Activated naive CD8-positive, alpha-beta T cell treated with anti-CD3 and anti-CD28 coated beads, Interleukin-2, amount 10 ng/mL, durations not matched to agents 7 days and 5 days (primary cell): ENCODE measurements at regions not wholly inside any gene's neighbourhood (a gene's known extent, or its start where the extent isn't known, plus 50 kb on each side); places are given as distances from the start of the nearest gene placed in this dataset.

Experiments used
- ATAC-seq: fragments of 150-1000 bp; cut with Tn5 transposase; one replicate; pipeline ENCODE4 v1.10.0; 2021; ENCODE audit warnings: low read depth, moderate library complexity
- POLR2A ChIA-PET: fragments of 350-600 bp; sonication (Branson Sonifier 250); formaldehyde crosslinking; loops from one replicate; lab custom pipeline; 2021; ENCODE audit warnings: antibody characterized with exemption; lab: Charles Lee
- DNase-seq: peaks from one replicate; pipeline ENCODE4 v3.0.0; 2021
- H3K27ac Mint-ChIP-seq: one replicate; pipeline ENCODE4 v1.8.0; 2022; ENCODE audit warnings: mild to moderate bottlenecking, mixed read lengths
- H3K27me3 Mint-ChIP-seq: one replicate; pipeline ENCODE4 v1.8.0; 2022; ENCODE audit warnings: mild to moderate bottlenecking, moderate library complexity, mixed read lengths
- H3K36me3 Mint-ChIP-seq: one replicate; pipeline ENCODE4 v1.8.0; 2021; ENCODE audit warnings: mild to moderate bottlenecking, mixed read lengths
- H3K4me1 Mint-ChIP-seq: one replicate; pipeline ENCODE4 v1.8.0; 2021; ENCODE audit warnings: mixed read lengths
- H3K4me3 Mint-ChIP-seq: one replicate; pipeline ENCODE4 v1.8.0; 2022; ENCODE audit warnings: mild to moderate bottlenecking, moderate library complexity, mixed read lengths
- H3K9me3 Mint-ChIP-seq: one replicate; pipeline ENCODE4 v1.8.0; 2021; ENCODE audit warnings: mixed read lengths

DNA sequence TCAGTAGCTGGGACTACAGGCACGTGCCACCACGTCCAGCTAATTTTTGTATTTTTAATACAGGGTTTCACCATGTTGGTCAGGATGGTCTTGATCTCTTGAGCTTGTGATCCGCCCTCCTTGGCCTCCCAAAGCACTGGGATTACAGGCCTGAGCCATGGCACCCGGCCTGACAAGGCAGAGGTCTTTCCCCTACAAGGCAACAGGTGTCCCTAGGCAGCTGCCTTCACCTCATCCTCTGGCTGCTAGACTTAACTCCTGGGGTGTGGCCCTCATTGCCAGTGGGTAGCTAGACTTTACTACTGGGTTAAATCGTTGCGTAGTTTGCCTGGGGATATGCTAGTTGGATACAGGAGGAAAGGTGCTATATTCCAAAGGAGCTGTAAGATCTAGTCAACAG is 81.4 kb downstream of the CHRD start:
- H3K4me3 Mint-ChIP-seq = no peak overlapping the region
- ATAC-seq (no peak), DNase-seq (no peak)
- H3K27me3 Mint-ChIP-seq = peaks cover 11% of the 10 kb centered on the region
- peaks cover 4% of the 10 kb centered on the region for H3K9me3 Mint-ChIP-seq
- no peak overlapping the region for H3K27ac Mint-ChIP-seq
- POLR2A ChIA-PET = no interaction called here
- H3K36me3 Mint-ChIP-seq = no peaks in the 10 kb centered on the region
- H3K4me1 Mint-ChIP-seq = no peaks in the 10 kb centered on the region

DNA sequence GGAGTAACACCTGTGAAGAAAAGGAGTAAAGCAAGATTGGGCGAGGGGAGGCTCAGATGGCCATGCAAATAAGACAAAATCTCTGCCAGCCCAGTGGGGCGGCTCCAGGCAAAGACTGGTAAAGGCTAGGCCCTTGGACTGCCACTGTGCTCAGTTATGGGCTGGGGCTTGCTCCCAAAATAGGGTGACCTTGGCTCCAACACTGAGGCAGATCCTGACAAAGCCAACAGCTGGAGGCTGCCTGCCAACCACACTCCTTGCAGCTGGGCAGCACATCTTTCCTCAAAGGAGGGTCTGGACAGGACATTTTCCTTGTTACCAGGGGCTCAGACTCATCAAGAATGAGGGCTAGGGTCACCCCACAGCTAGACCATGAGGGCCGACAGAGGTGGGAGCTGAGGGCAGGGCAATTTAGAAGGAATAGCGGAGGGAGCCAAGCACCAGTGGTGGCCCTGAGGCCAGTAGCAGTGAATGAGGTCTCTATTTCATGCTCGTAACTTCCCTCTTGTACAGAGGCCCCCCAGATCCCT is 86.1 kb downstream of the CHRD start:
- no peak overlapping the region for H3K4me3 Mint-ChIP-seq
- H3K9me3 Mint-ChIP-seq = no peaks in the 10 kb centered on the region
- H3K4me1 Mint-ChIP-seq = peaks cover 3% of the 10 kb centered on the region
- H3K27ac Mint-ChIP-seq = no peak overlapping the region
- H3K27me3 Mint-ChIP-seq = peaks cover 24% of the 10 kb centered on the region
- no peaks in the 10 kb centered on the region for H3K36me3 Mint-ChIP-seq
- DNase-seq = no peak
- POLR2A ChIA-PET = no interaction called here
- ATAC-seq = no peak

DNA sequence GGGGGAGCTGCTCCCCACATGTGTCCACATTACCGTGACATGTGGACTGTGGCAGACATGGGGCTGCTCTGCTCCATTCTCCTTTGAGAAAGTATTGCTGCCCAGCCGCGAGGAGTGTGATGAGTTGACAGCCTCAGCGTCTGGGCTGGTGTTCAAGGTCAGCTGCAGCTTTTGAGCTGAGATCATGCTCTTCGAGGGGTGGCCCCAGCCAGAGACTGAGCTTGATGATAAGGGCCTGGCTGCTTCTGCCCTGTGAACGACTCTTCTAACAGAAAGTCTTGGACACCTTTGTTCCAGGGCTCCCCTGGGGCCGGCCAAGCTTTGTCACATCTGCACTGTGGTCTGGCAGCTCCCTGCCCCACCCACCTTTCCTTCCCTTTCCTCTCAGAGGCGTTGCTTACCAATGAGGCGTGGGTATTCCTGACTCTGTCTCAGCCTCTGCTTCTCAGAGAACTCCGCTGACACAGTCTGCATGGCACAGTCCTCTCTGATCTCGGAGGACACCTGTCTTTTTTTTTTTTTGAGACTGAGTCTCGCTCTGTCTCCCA is 86.6 kb downstream of the CHRD start:
- Mint-ChIP-seq H3K27ac (no peak overlapping the region), H3K36me3 (no peaks in the 10 kb centered on the region), H3K9me3 (no peaks in the 10 kb centered on the region), H3K27me3 (peaks cover 24% of the 10 kb centered on the region), H3K4me3 (no peak overlapping the region), H3K4me1 (peaks cover 5% of the 10 kb centered on the region)
- POLR2A ChIA-PET = no interaction called here
- DNase-seq (no peak), ATAC-seq (no peak)

DNA sequence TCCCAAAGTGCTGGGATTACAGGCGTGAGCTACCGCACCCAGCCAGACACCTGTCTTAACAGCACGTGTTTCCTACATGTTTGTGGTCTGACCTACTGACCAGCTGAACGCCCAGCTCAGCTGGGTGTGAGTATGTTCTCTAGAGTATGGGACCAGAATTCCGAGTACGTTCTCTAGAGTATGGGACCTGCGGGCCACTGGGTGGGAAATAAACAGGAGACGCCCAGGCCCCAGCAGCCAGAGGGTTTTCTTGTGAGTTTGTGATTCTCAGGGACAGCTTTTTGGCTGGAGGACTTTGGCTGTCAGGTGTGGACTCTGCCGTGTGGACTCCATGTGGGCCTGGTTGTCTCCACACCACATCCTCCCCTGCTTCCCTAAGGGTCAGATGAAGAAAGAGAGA is 87.3 kb downstream of the CHRD start:
- DNase-seq (no peak), ATAC-seq (no peak)
- POLR2A ChIA-PET = no interaction called here
- H3K36me3 Mint-ChIP-seq = no peaks in the 10 kb centered on the region
- no peak overlapping the region for H3K4me3 Mint-ChIP-seq
- no peak overlapping the region for H3K27ac Mint-ChIP-seq
- peaks cover 5% of the 10 kb centered on the region for H3K4me1 Mint-ChIP-seq
- H3K27me3 Mint-ChIP-seq = peaks cover 30% of the 10 kb centered on the region
- no peaks in the 10 kb centered on the region for H3K9me3 Mint-ChIP-seq

DNA sequence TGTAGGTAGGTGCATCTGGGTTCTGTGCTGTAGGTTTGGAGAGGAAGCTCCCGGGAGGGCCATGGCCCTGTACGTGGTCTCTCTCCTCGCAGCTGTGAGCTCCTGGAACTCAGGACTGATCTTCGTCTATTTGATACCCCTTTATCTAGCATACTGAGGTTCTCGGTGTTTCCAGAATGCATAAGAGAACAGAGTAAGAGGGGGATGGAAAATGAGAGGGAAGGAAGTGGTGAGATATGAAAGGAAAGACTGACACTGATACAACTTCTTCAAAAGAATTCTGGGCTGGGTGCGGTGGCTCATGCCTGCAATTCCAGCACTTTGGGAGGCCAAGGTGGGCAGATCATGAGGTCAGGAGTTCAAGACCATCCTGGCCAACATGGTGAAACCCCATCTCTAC is 90.7 kb downstream of the CHRD start:
- no peak for ATAC-seq
- no peaks in the 10 kb centered on the region for H3K36me3 Mint-ChIP-seq
- H3K27me3 Mint-ChIP-seq = peaks cover 50% of the 10 kb centered on the region
- POLR2A ChIA-PET = no interaction called here
- no peak for DNase-seq
- H3K27ac Mint-ChIP-seq = no peak overlapping the region
- peaks cover 11% of the 10 kb centered on the region for H3K4me1 Mint-ChIP-seq
- H3K9me3 Mint-ChIP-seq = no peaks in the 10 kb centered on the region
- no peak overlapping the region for H3K4me3 Mint-ChIP-seq

- H3K9me3 Mint-ChIP-seq = no peaks in the 10 kb centered on the region
- H3K4me3 Mint-ChIP-seq = no peak overlapping the region
- DNase-seq (no peak), ATAC-seq (no peak)
- POLR2A ChIA-PET = no interaction called here
- peaks cover 55% of the 10 kb centered on the region for H3K27me3 Mint-ChIP-seq
- H3K36me3 Mint-ChIP-seq = no peaks in the 10 kb centered on the region
- H3K27ac Mint-ChIP-seq = no peak overlapping the region
- peaks cover 11% of the 10 kb centered on the region for H3K4me1 Mint-ChIP-seq
These were observed 90.1 kb upstream of the EPHB3 start for GRCh38 chr3:184471439-184471838.

GRCh38 chr3:184472723-184473428 is 88.7 kb upstream of the EPHB3 start:
- DNase-seq (no peak), ATAC-seq (no peak)
- H3K36me3 Mint-ChIP-seq = no peaks in the 10 kb centered on the region
- no peak overlapping the region for H3K4me3 Mint-ChIP-seq
- no peak overlapping the region for H3K27ac Mint-ChIP-seq
- POLR2A ChIA-PET = no interaction called here
- H3K9me3 Mint-ChIP-seq = no peaks in the 10 kb centered on the region
- peaks cover 59% of the 10 kb centered on the region for H3K27me3 Mint-ChIP-seq
- H3K4me1 Mint-ChIP-seq = peaks cover 11% of the 10 kb centered on the region

DNA sequence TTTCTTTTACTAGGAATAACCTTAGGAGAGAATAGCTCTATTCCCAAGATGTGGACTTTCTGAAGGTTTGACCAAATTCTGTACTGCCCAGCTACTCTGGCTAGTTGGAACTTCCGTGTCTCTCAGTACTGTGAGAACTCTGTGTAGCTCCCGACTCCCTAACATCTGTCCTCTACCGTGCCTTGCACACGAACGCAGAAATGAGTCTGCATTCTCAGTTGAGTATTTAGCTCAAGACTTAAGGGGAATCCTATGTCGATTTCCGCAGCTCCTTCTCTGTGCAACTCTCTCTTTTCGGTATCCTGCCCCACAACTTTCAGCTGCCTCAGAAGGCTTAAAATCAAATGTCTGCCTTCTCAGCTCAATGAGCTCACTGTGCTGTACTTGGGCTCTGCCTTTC is 86.7 kb upstream of the EPHB3 start:
- POLR2A ChIA-PET = no interaction called here
- Mint-ChIP-seq H3K4me3 (no peak overlapping the region), H3K27me3 (peaks cover 53% of the 10 kb centered on the region), H3K27ac (no peak overlapping the region), H3K4me1 (peaks cover 11% of the 10 kb centered on the region), H3K36me3 (no peaks in the 10 kb centered on the region), H3K9me3 (no peaks in the 10 kb centered on the region)
- DNase-seq (no peak), ATAC-seq (no peak)

GRCh38 chr3:184477940-184478339 is 83.6 kb upstream of the EPHB3 start:
- DNase-seq (no peak), ATAC-seq (no peak)
- no peaks in the 10 kb centered on the region for H3K9me3 Mint-ChIP-seq
- peaks cover 36% of the 10 kb centered on the region for H3K27me3 Mint-ChIP-seq
- no peaks in the 10 kb centered on the region for H3K36me3 Mint-ChIP-seq
- peaks cover 4% of the 10 kb centered on the region for H3K4me1 Mint-ChIP-seq
- no peak overlapping the region for H3K4me3 Mint-ChIP-seq
- H3K27ac Mint-ChIP-seq = no peak overlapping the region
- POLR2A ChIA-PET = no interaction called here

GRCh38 chr3:184479426-184480126 is 82.0 kb upstream of the EPHB3 start:
- DNase-seq (no peak), ATAC-seq (no peak)
- Mint-ChIP-seq H3K4me1 (no peaks in the 10 kb centered on the region), H3K27me3 (peaks cover 24% of the 10 kb centered on the region), H3K36me3 (no peaks in the 10 kb centered on the region), H3K9me3 (no peaks in the 10 kb centered on the region), H3K27ac (no peak overlapping the region), H3K4me3 (no peak overlapping the region)
- POLR2A ChIA-PET = no interaction called here

DNA sequence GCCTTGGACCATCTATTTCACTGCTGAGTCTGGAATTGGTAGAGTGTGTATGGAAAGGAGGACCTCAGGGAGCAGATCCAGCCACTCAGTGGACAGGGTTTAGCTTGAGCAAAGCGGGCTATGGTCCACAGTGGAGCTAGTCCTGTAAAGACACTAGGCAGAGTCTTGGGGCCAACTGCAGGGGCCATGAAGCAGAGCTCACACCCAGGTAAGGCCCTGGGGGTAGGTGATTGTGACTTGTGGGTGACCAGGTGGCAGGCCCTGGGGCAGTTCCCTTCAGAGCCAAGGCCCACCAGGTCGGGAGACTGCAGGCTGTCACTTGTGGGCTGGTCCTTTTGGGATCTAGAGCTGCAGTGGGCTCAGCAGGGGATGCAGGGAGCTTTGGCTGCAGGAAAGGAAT is 80.8 kb upstream of the EPHB3 start:
- H3K27me3 Mint-ChIP-seq = peaks cover 16% of the 10 kb centered on the region
- POLR2A ChIA-PET = no interaction called here
- no peaks in the 10 kb centered on the region for H3K36me3 Mint-ChIP-seq
- no peak overlapping the region for H3K27ac Mint-ChIP-seq
- no peak for ATAC-seq
- no peak overlapping the region for H3K4me3 Mint-ChIP-seq
- no peaks in the 10 kb centered on the region for H3K4me1 Mint-ChIP-seq
- DNase-seq = no peak
- no peaks in the 10 kb centered on the region for H3K9me3 Mint-ChIP-seq

GRCh38 chr3:184481984-184482671 is 79.5 kb upstream of the EPHB3 start:
- DNase-seq (no peak), ATAC-seq (no peak)
- no peaks in the 10 kb centered on the region for H3K4me1 Mint-ChIP-seq
- POLR2A ChIA-PET = no interaction called here
- no peaks in the 10 kb centered on the region for H3K36me3 Mint-ChIP-seq
- no peak overlapping the region for H3K4me3 Mint-ChIP-seq
- peaks cover 10% of the 10 kb centered on the region for H3K27me3 Mint-ChIP-seq
- H3K27ac Mint-ChIP-seq = no peak overlapping the region
- H3K9me3 Mint-ChIP-seq = no peaks in the 10 kb centered on the region

DNA sequence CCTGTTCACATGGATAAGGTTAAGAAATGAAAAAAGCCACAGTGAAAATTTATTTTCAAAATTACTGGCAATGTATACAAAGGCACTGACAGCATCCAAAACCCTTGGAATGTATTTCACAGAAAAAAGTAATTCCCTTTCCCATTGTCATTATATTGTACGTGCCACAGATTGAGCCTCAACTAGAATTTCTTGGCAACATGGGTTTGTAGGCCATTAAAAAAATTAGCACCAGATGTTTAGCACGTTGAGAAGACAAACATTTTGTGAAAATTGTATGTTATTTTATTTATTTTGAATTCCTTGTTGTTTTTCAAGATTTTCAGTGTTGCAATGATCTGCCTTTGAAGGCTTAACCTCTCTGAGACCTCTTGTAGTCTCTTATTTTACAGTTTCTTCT is 76.3 kb upstream of the EPHB3 start:
- H3K27me3 Mint-ChIP-seq = peaks cover 32% of the 10 kb centered on the region
- ATAC-seq = no peak
- POLR2A ChIA-PET = no interaction called here
- no peak overlapping the region for H3K27ac Mint-ChIP-seq
- no peaks in the 10 kb centered on the region for H3K4me1 Mint-ChIP-seq
- H3K9me3 Mint-ChIP-seq = no peaks in the 10 kb centered on the region
- H3K4me3 Mint-ChIP-seq = no peak overlapping the region
- H3K36me3 Mint-ChIP-seq = no peaks in the 10 kb centered on the region
- no peak for DNase-seq
